HUES6 (cell line): ENCODE measurements at regions not wholly inside any gene's neighbourhood (a gene's known extent, or its start where the extent isn't known, plus 50 kb on each side); places are given as distances from the start of the nearest gene placed in this dataset.
"Not testable (repeated sequence)": the region's sequence is repeated elsewhere in the genome, so short reads cannot be mapped to it uniquely, and the experiment has no call there.

ENCODE experiments used
- H3K27ac ChIP-seq: 2 replicates; pipeline ENCODE4 v1.7.0; 2013; ENCODE audit warnings: low read depth, mild to moderate bottlenecking, low read length, inconsistent platforms
- H3K27me3 ChIP-seq: 2 replicates; pipeline ENCODE4 v1.6.1; 2013; ENCODE audit warnings: low read length; ENCODE audit not compliant: control insufficient read depth, insufficient read depth
- H3K36me3 ChIP-seq: 2 replicates; pipeline ENCODE4 v1.6.1; 2013; ENCODE audit warnings: low read length; ENCODE audit not compliant: control insufficient read depth, insufficient read depth
- H3K4me1 ChIP-seq: 2 replicates; pipeline ENCODE4 v1.6.1; 2013; ENCODE audit warnings: low read length; ENCODE audit not compliant: control insufficient read depth, insufficient read depth
- H3K4me3 ChIP-seq: 2 replicates; pipeline ENCODE4 v1.5.1; 2013; ENCODE audit warnings: low read depth, low read length
- H3K9ac ChIP-seq: one replicate; pipeline ENCODE4 v1.6.1; 2013; ENCODE audit warnings: mild to moderate bottlenecking, low read length
- H3K9me3 ChIP-seq: 2 replicates; pipeline ENCODE4 v1.6.1; 2013; ENCODE audit warnings: low read depth, low read length; ENCODE audit not compliant: control insufficient read depth, insufficient read depth

DNA sequence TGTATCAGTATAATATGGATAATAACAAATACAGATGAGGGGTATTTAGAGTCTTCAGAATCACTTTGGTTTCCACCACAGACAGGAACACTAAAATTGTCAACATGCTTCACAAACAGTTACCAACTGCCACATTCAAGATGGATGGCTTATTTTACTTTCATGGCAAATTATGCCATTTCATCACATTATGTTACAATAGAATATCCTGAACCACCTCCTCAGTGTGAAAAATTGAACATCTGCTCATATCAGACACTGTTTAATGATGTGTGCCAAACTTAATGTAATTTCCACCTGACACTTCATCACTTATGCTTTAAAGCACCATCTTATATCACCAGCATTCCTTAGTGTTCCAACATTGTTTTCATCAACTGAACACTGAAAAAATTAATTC lies 357.4 kb downstream of the KCNN2 start:
- Histone ChIP-seq H3K9ac (no peak overlapping the region), H3K4me3 (no peak overlapping the region), H3K9me3 (peaks cover 20% of the 10 kb centered on the region), H3K27me3 (no peaks in the 10 kb centered on the region), H3K36me3 (no peaks in the 10 kb centered on the region), H3K27ac (no peak overlapping the region), H3K4me1 (no peaks in the 10 kb centered on the region)

DNA sequence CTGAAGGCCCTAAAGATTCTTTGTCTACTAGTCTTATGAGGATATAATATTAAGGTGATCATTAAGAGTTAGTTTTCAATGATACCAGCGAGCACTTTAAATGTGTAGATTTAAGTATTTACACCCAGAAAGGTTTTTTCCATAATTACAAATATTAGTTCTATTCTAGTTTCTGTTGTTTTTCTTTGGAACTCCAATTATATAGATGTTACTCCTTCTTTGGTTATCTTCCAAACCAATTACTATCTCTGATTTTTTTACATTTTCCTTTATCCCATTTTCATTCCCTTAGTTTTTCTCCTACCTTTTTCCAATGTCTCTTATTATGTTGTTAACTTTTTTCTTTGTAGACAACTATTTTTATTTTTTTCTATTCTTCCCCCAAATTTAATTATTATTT lies 355.1 kb downstream of the KCNN2 start:
- Histone ChIP-seq H3K4me3 (no peak overlapping the region), H3K36me3 (no peaks in the 10 kb centered on the region), H3K27ac (no peak overlapping the region), H3K4me1 (no peaks in the 10 kb centered on the region), H3K9me3 (peaks cover 8% of the 10 kb centered on the region), H3K27me3 (no peaks in the 10 kb centered on the region), H3K9ac (no peak overlapping the region)

DNA sequence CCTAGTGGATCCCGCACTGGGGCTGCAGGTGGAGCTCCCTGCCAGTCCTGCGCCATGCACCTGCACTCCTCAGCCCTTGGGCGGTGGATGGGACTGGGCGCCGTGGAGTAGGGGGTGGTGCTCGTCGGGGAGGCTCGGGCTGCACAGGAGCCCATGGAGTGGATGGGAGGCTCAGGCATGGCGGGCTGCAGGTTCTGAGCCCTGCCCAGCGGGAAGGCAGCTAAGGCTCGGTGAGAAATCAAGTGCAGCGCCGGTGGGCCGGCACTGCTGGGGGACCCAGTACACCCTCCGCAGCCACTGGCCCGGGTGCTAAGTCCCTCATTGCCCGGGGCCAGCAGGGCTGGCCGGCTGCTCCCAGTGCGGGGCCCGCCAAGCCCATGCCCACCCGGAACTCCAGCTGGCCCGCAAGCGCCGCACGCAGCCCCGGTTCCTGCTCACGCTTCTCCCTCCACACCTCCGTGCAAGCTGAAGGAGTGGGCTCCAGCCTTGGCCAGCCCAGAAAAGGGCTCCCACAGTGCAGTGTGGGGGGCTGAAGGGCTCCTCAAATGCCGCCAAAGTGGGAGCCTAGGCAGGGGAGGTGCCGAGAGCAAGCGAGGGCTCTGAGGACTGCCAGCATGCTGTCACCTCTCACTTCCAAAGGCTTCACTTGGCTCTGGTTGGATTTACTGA lies 342.5 kb downstream of the KCNN2 start:
- not testable (repeated sequence) for H3K4me3 ChIP-seq, H3K27ac ChIP-seq, H3K9ac ChIP-seq, H3K36me3 ChIP-seq, H3K27me3 ChIP-seq, H3K9me3 ChIP-seq, H3K4me1 ChIP-seq

DNA sequence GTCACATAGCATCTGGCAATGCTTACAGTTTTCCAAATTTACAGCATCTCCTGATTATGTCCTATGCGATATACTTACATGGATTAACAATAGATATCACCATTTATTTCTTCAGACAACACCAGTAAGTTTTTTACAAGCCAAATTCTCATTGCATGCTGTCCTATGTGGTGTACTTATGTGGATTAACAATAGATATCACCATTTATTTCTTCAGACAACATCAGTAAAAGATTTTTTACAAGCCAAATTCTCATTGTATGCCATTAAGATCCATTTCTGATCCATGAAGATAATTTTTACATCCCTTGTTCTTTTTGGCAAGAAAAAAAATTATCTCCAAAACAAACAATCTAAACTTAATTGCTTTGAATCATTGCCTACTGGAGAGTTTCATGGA lies 340.9 kb downstream of the KCNN2 start:
- Histone ChIP-seq H3K4me3 (no peak overlapping the region), H3K9me3 (no peaks in the 10 kb centered on the region), H3K9ac (no peak overlapping the region), H3K27ac (no peak overlapping the region), H3K4me1 (no peaks in the 10 kb centered on the region), H3K36me3 (no peaks in the 10 kb centered on the region), H3K27me3 (no peaks in the 10 kb centered on the region)

DNA sequence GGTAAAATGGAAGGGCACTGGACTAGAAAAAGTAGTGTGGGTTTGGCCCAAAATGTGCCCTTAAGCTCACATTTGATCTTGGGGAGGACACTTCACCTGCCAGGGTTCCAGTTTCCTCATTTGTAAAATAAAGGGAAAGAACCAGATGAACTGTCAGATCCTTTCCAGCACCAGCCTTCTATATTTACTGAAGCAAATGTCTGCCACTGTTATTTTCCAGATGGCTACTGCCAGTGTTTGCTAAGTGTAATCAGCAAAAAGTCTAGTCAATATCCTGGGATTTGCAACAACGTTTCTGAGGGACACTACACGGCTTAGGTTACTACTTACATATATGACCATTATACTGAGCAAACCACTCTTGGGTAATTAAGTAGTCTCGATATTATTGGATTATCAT lies 340.3 kb downstream of the KCNN2 start:
- no peak overlapping the region for H3K27ac ChIP-seq
- no peak overlapping the region for H3K4me3 ChIP-seq
- no peaks in the 10 kb centered on the region for H3K36me3 ChIP-seq
- H3K9ac ChIP-seq: no peak overlapping the region
- H3K27me3 ChIP-seq: no peaks in the 10 kb centered on the region
- no peaks in the 10 kb centered on the region for H3K9me3 ChIP-seq
- H3K4me1 ChIP-seq: no peaks in the 10 kb centered on the region

DNA sequence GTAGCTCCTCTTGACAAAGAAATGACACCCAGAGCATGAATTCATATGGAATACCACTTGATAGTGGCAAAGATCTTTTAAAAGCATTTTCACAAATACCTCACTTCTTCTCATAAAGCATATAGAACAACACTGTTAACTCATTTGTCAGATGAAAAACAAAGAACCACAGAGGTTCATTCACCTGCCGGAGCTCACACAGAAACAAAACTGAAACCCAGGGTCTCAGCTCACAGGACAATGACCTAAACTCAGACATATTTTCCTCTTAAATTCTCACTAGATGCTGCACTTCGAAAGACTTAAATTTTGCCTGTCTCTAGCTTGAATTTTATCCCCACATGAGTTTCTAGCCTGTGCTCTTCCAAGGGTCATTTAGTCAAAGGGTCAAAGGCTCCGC lies 339.0 kb downstream of the KCNN2 start:
- H3K4me3 ChIP-seq: no peak overlapping the region
- H3K27me3 ChIP-seq: no peaks in the 10 kb centered on the region
- H3K9ac ChIP-seq: no peak overlapping the region
- H3K27ac ChIP-seq: no peak overlapping the region
- H3K36me3 ChIP-seq: no peaks in the 10 kb centered on the region
- H3K9me3 ChIP-seq: peaks cover 7% of the 10 kb centered on the region; the same call in 1 of the 2 replicates
- H3K4me1 ChIP-seq: no peaks in the 10 kb centered on the region

DNA sequence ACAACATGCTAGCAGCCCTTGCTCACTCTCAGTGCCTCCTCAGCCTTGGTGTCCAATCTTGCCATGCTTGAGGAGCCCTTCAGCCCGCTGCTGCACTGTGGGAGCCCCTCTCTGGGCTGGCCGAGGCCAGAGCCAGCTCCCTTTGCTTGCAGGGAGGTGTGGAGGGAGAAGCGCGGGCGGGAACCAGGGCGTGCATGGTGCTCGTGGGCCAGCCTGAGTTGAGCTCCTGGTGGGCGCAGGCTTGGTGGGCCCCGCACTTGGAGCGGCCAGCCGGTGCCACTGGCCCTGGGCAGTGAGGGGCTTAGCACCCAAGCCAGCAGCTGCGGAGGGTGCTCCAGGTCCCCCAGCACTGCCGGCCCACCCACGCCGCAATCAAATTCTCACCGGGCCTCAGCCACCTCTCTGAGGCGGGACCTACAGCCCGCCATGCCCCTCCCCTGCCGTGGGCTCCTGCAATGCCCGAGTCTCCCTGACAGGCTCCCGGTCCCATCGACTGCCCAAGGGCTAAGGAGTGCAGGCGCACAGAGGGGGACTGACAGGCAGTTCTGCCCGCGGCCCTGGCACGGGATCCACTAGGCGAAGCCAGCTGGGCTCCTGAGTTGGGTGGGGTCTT lies 333.5 kb downstream of the KCNN2 start:
- Histone ChIP-seq H3K9ac (no peak overlapping the region), H3K36me3 (no peaks in the 10 kb centered on the region), H3K4me3 (no peak overlapping the region), H3K4me1 (no peaks in the 10 kb centered on the region), H3K27ac (no peak overlapping the region), H3K27me3 (no peaks in the 10 kb centered on the region), H3K9me3 (peaks cover 19% of the 10 kb centered on the region)

DNA sequence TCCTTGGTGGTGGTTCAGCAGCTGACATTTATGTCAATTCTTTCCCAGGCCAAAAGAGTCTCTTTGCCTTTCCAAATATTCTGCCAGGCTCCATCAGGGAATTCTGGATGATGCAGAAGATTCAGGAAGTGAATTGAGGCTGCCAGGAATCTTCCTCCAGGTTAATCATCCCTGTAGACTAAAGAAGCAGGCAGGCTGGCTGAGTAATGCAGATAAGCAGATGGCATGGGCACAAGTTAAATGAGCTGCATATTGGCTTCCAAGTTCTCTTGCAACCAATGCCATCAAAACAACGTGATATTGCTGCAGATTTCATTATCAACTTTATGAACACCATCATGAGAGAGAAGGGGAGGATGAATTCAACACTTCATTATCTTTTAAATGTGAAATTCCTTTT lies 324.5 kb downstream of the KCNN2 start:
- Histone ChIP-seq H3K27ac (no peak overlapping the region), H3K4me3 (no peak overlapping the region), H3K9me3 (peaks cover under 1% of the 10 kb centered on the region; the same call in 1 of the 2 replicates), H3K36me3 (no peaks in the 10 kb centered on the region), H3K9ac (no peak overlapping the region), H3K4me1 (no peaks in the 10 kb centered on the region), H3K27me3 (no peaks in the 10 kb centered on the region)

DNA sequence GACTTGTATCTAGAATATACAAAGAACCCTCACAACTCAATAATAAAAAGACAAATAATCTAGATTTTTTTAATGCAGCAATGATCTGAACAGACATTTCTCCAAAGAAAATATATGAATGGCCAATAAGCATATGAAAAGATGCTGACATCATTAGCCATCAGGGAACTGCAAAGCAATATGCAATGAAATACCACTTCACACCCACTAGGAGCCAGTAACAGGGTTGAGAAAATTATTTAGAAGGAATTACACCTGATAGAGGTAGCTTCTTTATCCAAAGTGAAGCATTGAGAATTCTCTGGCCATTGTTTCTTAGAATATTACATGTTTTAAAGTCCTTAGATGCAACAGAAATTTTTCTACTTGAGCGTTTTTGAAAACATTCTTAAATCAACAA lies 316.9 kb downstream of the KCNN2 start:
- Histone ChIP-seq H3K36me3 (no peaks in the 10 kb centered on the region), H3K9me3 (no peaks in the 10 kb centered on the region), H3K27ac (no peak overlapping the region), H3K27me3 (no peaks in the 10 kb centered on the region), H3K9ac (no peak overlapping the region), H3K4me3 (no peak overlapping the region), H3K4me1 (no peaks in the 10 kb centered on the region)

DNA sequence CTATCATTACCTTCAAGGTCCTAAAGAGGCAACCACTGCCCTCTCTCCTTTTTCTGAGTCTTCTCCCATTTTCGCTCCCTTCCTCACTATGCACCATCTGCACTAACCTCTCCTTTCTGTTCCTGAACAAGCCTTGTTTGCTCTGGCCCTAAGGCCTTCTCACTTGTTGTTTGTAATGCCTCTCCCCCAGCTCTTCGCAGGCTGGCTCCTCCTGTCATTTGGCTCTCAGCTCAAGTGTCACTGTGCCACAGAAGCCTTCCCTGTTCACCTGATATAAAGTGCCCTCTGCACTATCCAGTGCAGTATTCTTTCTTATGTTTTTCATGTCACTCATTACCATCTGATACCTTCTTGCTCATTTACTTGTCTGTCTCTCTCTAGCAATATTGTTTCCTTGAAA lies 303.7 kb downstream of the KCNN2 start:
- Histone ChIP-seq H3K27me3 (no peaks in the 10 kb centered on the region), H3K4me1 (no peaks in the 10 kb centered on the region), H3K9ac (no peak overlapping the region), H3K36me3 (no peaks in the 10 kb centered on the region), H3K27ac (no peak overlapping the region), H3K9me3 (no peaks in the 10 kb centered on the region), H3K4me3 (no peak overlapping the region)

DNA sequence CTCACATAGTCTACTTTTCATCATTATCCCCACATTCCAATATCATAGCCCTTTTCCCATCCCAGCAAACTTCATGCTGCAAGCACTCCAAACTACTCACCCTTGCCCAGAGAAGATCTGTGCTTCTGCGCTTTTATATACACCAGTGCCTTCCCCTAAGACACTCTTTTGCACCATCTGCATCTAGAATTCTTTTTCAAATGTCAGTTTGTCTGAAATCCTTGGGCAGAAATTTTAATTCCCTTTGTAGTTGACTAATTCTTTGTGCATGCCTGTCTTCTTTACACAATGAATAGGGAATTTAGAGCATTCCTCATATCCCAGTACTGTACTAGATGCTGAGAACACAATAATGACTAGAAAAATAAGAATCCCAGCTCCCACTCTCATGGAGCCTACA lies 298.9 kb downstream of the KCNN2 start:
- Histone ChIP-seq H3K4me1 (no peaks in the 10 kb centered on the region), H3K36me3 (no peaks in the 10 kb centered on the region), H3K4me3 (no peak overlapping the region), H3K27me3 (no peaks in the 10 kb centered on the region), H3K9ac (no peak overlapping the region), H3K27ac (no peak overlapping the region), H3K9me3 (no peaks in the 10 kb centered on the region)
